IMR-90 (cell line): ENCODE measurements at regions not wholly inside any gene's neighbourhood (a gene's known extent, or its start where the extent isn't known, plus 50 kb on each side); places are given as distances from the start of the nearest gene placed in this dataset.

Experiments used
- ATAC-seq: fragments of 200-7000 bp; cut with Tn5 transposase; 2 replicates; pipeline ENCODE4 v1.9.1; 2020; ENCODE audit warnings: low read depth, mild to moderate bottlenecking, moderate library complexity
- BruUV-seq: library from RNA; stranded (reverse); fragments of 400-500 nt; replicated peaks from 2 replicates; lab custom pipeline; 2021; lab: Mats Ljungman, UMichigan
- CTCF ChIA-PET: fragments of 300-600 bp; formaldehyde crosslinking; extraction: SDS; loops from one replicate; lab custom pipeline; 2021; ENCODE audit warnings: antibody characterized with exemption; lab: Yijun Ruan, JAX
- POLR2A ChIA-PET: fragments of 300-600 bp; sonication (Branson Sonifier 250); formaldehyde crosslinking; loops from one replicate; lab custom pipeline; 2022; ENCODE audit warnings: antibody characterized with exemption; ENCODE audit not compliant: unreplicated experiment; lab: Charles Lee
- DNase-seq: peaks from one replicate; pipeline ENCODE4 v3.0.0; 2013
- H2AFZ ChIP-seq: replicated peaks from 2 replicates; pipeline ENCODE3; 2013; ENCODE audit warnings: low read length, mild to moderate bottlenecking; ENCODE audit not compliant: poor library complexity
- H2AK5ac ChIP-seq: 2 replicates; pipeline ENCODE4 v1.6.1; 2013; ENCODE audit warnings: low read depth, low read length, inconsistent platforms
- H2AK9ac ChIP-seq: replicated peaks from 2 replicates; pipeline ENCODE3; 2013; ENCODE audit warnings: mild to moderate bottlenecking, low read depth, low read length, moderate library complexity; ENCODE audit not compliant: poor library complexity
- H2BK120ac ChIP-seq: 2 replicates; pipeline ENCODE4 v1.6.1; 2013; ENCODE audit warnings: low read depth, low read length, inconsistent platforms
- H2BK15ac ChIP-seq: 3 replicates; pipeline ENCODE4 v1.6.1; 2013; ENCODE audit warnings: low read depth, low read length, inconsistent platforms
- H2BK20ac ChIP-seq: 2 replicates; pipeline ENCODE4 v1.6.1; 2013; ENCODE audit warnings: low read depth, mild to moderate bottlenecking, inconsistent platforms, low read length, moderate library complexity
- H2BK5ac ChIP-seq: 2 replicates; pipeline ENCODE4 v1.6.1; 2013; ENCODE audit warnings: mild to moderate bottlenecking, low read depth, low read length, inconsistent platforms; ENCODE audit not compliant: poor library complexity, severe bottlenecking
- H3K14ac ChIP-seq: replicated peaks from 2 replicates; pipeline ENCODE4 v1.6.1; 2013; ENCODE audit warnings: low read depth, low read length, inconsistent platforms
- H3K18ac ChIP-seq: 2 replicates; pipeline ENCODE4 v1.6.1; 2013; ENCODE audit warnings: low read depth, low read length, control low read depth
- H3K23ac ChIP-seq: 2 replicates; pipeline ENCODE4 v1.6.1; 2013; ENCODE audit warnings: low read depth, low read length, inconsistent platforms
- H3K27ac ChIP-seq: 2 replicates; pipeline ENCODE4 v1.5.1; 2013; ENCODE audit warnings: mild to moderate bottlenecking, control low read depth, low read length; ENCODE audit not compliant: insufficient read depth
- H3K27me3 ChIP-seq: 2 replicates; pipeline ENCODE4 v1.6.1; 2013; ENCODE audit warnings: low read length; ENCODE audit not compliant: control insufficient read depth, insufficient read depth
- H3K36me3 ChIP-seq: 2 replicates; pipeline ENCODE4 v1.6.1; 2013; ENCODE audit warnings: low read length, mixed read lengths; ENCODE audit not compliant: control insufficient read depth, insufficient read depth
- H3K4ac ChIP-seq: 2 replicates; pipeline ENCODE4 v1.6.1; 2013; ENCODE audit warnings: low read depth, low read length, inconsistent platforms
- H3K4me1 ChIP-seq: 2 replicates; pipeline ENCODE4 v1.6.1; 2013; ENCODE audit warnings: low read length, mixed read lengths; ENCODE audit not compliant: control insufficient read depth, insufficient read depth
- H3K4me2 ChIP-seq: 2 replicates; pipeline ENCODE4 v1.6.1; 2013; ENCODE audit warnings: low read depth, mild to moderate bottlenecking, control low read depth, low read length, moderate library complexity
- H3K4me3 ChIP-seq: 2 replicates; pipeline ENCODE4 v1.5.1; 2013; ENCODE audit warnings: low read depth, mild to moderate bottlenecking, control low read depth, low read length, moderate library complexity; ENCODE audit not compliant: insufficient read depth
- H3K56ac ChIP-seq: 2 replicates; pipeline ENCODE4 v1.6.1; 2013; ENCODE audit warnings: low read length, inconsistent platforms; ENCODE audit not compliant: insufficient read depth; ENCODE audit errors: extremely low read depth
- H3K79me1 ChIP-seq, 2 experiments: 2 replicates each; pipeline ENCODE4 v1.6.1; 2013; ENCODE audit warnings: low read length in 2 of 2, inconsistent platforms in 1 of 2, low read depth in 1 of 2
- H3K9ac ChIP-seq: 2 replicates; pipeline ENCODE4 v1.6.1; 2013; ENCODE audit warnings: low read depth, low read length, control low read depth
- H3K9me1 ChIP-seq: 2 replicates; pipeline ENCODE4 v1.6.1; 2013; ENCODE audit warnings: low read length, inconsistent platforms; ENCODE audit not compliant: insufficient read depth
- H3K9me3 ChIP-seq: 2 replicates; pipeline ENCODE4 v1.6.1; 2013; ENCODE audit warnings: low read length; ENCODE audit not compliant: control insufficient read depth, insufficient read depth
- H4K20me1 ChIP-seq: 2 replicates; pipeline ENCODE4 v1.6.1; 2013; ENCODE audit warnings: low read length, inconsistent platforms; ENCODE audit not compliant: insufficient read depth
- H4K5ac ChIP-seq: 2 replicates; pipeline ENCODE4 v1.6.1; 2013; ENCODE audit warnings: mild to moderate bottlenecking, low read depth, low read length, control low read depth
- H4K8ac ChIP-seq, 2 experiments: 2 replicates each; pipeline ENCODE4 v1.6.1; 2013; ENCODE audit warnings: low read depth in 2 of 2, low read length in 2 of 2, control low read depth in 1 of 2, inconsistent platforms in 1 of 2
- H4K91ac ChIP-seq: 2 replicates; pipeline ENCODE4 v1.6.1; 2013; ENCODE audit warnings: low read depth, low read length, inconsistent platforms; ENCODE audit not compliant: insufficient read depth
- CEBPB ChIP-seq: IDR thresholded peaks from 2 replicates; pipeline ENCODE4 v1.6.1; 2012; ENCODE audit warnings: low read depth, low read length, improper control_type of control experiment
- MAFK ChIP-seq: IDR thresholded peaks from 2 replicates; pipeline ENCODE4 v1.6.1; 2012; ENCODE audit warnings: low read depth, low read length, improper control_type of control experiment
- MAZ ChIP-seq: IDR thresholded peaks from 2 replicates; pipeline ENCODE4 v1.6.1; 2012; ENCODE audit warnings: low read depth, mild to moderate bottlenecking, low read length, improper control_type of control experiment, moderate library complexity, borderline replicate concordance
- NFE2L2 ChIP-seq: fragments of 150-350 bp; IDR thresholded peaks from 2 replicates; pipeline ENCODE4 v1.6.1; 2016; ENCODE audit warnings: low read depth, mild to moderate bottlenecking, low read length
- POLR2A ChIP-seq: IDR thresholded peaks from 2 replicates; pipeline ENCODE4 v1.6.1; 2012; ENCODE audit warnings: mild to moderate bottlenecking, low read depth, low read length
- RAD21 ChIP-seq: IDR thresholded peaks from 2 replicates; pipeline ENCODE4 v1.6.1; 2012; ENCODE audit warnings: low read length, improper control_type of control experiment
- RCOR1 ChIP-seq: IDR thresholded peaks from 2 replicates; pipeline ENCODE4 v1.6.1; 2012; ENCODE audit warnings: mild to moderate bottlenecking, low read length, improper control_type of control experiment; ENCODE audit not compliant: insufficient replicate concordance
- RFX5 ChIP-seq: IDR thresholded peaks from 2 replicates; pipeline ENCODE4 v1.8.0; 2012; ENCODE audit warnings: low read depth, mild to moderate bottlenecking, low read length, moderate library complexity
- USF2 ChIP-seq: fragments of 150-350 bp; IDR thresholded peaks from 2 replicates; pipeline ENCODE4 v1.6.1; 2017; ENCODE audit warnings: mild to moderate bottlenecking, antibody characterized with exemption, low read length, low read depth
- dilution Hi-C: fragments of 300-500 bp; cut with HindIII; formaldehyde crosslinking; loops from one replicate; pipeline ENCODE4 v1.14.3; 2018; ENCODE audit warnings: low sequenced_read_pairs; ENCODE audit not compliant: unreplicated experiment
- in situ Hi-C: fragments of 300-500 bp; cut with MboI; formaldehyde crosslinking; loops from 3 replicates; pipeline ENCODE4 v1.14.3; 2019; ENCODE audit warnings: low sequenced_read_pairs, inconsistent platforms, mixed read lengths
- intact Hi-C: fragments of 100-400 bp; cut with micrococcal nuclease; formaldehyde crosslinking; loops from 2 replicates; pipeline ENCODE4 v1.10.0; 2022
- TF ChIP-seq, protein P1 (sequence below): fragments of 150-350 bp; IDR thresholded peaks from 2 replicates; pipeline ENCODE4 v1.6.1; 2016; ENCODE audit warnings: low read depth, mild to moderate bottlenecking, low read length, moderate library complexity, borderline replicate concordance

DNA sequence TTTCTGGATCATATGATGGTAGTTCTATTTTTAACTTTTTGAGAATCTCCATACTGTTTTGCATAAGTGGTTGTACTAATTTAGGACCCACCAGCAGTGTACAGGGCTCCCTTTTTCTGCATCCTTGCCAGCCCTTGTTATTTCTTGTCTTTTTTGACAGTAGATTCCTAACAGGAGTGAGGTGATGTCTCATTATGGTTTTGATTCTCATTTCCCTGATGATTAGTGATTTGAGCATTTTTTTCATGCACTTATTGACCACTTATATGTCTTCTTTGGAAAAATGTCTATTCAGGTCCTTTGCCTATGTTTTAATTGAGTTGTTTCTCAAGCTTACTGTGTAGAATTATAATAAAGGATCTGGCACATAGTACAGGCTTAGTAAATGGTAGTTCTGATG, 238.8 kb upstream of the BMPER start:
- intact Hi-C loops = no loop called here
- Histone ChIP-seq H3K9me1 (no peaks in the 10 kb centered on the region), H3K36me3 (no peaks in the 10 kb centered on the region), H3K23ac (no peak overlapping the region), H2BK5ac (no peak overlapping the region), H3K14ac (no peak overlapping the region), H3K4me2 (no peak overlapping the region), H3K9me3 (no peaks in the 10 kb centered on the region), H2BK20ac (no peak overlapping the region), H2BK120ac (no peak overlapping the region), H3K9ac (no peak overlapping the region), H3K79me1 (no peaks in the 10 kb centered on the region), H2AFZ (no peak overlapping the region), H2AK9ac (no peak overlapping the region), H3K4me1 (no peaks in the 10 kb centered on the region; the same call in none of the 2 replicates), H3K4ac (no peak overlapping the region), H4K5ac (no peak overlapping the region), H4K8ac (no peak overlapping the region), H2BK15ac (no peak overlapping the region), H4K20me1 (no peaks in the 10 kb centered on the region), H4K91ac (no peak overlapping the region), H2AK5ac (no peak overlapping the region), H3K4me3 (no peak overlapping the region), H3K27ac (no peak overlapping the region), H3K56ac (no peak overlapping the region), H3K27me3 (no peaks in the 10 kb centered on the region), H3K18ac (no peak overlapping the region)
- CTCF ChIA-PET = no interaction called here
- DNase-seq (peak; percentile 6), ATAC-seq (no peak)
- BruUV-seq = no TSS peak
- POLR2A ChIA-PET = no interaction called here
- in situ Hi-C loops = no loop called here
- dilution Hi-C loops = no loop called here
- TF ChIP-seq RAD21 (no peak), USF2 (no peak), MAZ (no peak), CEBPB (no peak), RFX5 (no peak), NFE2L2 (no peak), MAFK (no peak), POLR2A (no peak), RCOR1 (no peak)
- TF ChIP-seq, protein P1, sequence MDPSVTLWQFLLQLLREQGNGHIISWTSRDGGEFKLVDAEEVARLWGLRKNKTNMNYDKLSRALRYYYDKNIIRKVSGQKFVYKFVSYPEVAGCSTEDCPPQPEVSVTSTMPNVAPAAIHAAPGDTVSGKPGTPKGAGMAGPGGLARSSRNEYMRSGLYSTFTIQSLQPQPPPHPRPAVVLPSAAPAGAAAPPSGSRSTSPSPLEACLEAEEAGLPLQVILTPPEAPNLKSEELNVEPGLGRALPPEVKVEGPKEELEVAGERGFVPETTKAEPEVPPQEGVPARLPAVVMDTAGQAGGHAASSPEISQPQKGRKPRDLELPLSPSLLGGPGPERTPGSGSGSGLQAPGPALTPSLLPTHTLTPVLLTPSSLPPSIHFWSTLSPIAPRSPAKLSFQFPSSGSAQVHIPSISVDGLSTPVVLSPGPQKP = no peak
